ENCODE measurements at regions not wholly inside any gene's neighbourhood (a gene's known extent, or its start where the extent isn't known, plus 50 kb on each side); places are given as distances from the start of the nearest gene placed in this dataset.

- DNase-seq (ENCODE audit: low read depth, low spot score) (no peak), FAIRE-seq (no peak)
- no peaks in the 10 kb centered on the region for H3K9me1 ChIP-seq (replicated peaks; ENCODE audit: control insufficient read depth, extremely low read depth, insufficient read depth, low read length)
- POLR2A ChIA-PET, result no interaction called here
- BruUV-seq (replicated peaks), result no TSS peak
- CTCF ChIA-PET, result no interaction called here
- TF ChIP-seq FOS (IDR thresholded peaks at IDR 0.05; ENCODE audit: borderline replicate concordance, insufficient read depth, low read length) (no peak), MYC (IDR thresholded peaks at IDR 0.05; ENCODE audit: low read depth, low read length) (no peak), MAX (IDR thresholded peaks at IDR 0.05; ENCODE audit: insufficient read depth, insufficient read length) (no peak), POLR2A (IDR thresholded peaks at IDR 0.05; ENCODE audit: low read depth, low read length) (no peak), JUN (IDR thresholded peaks at IDR 0.05; ENCODE audit: borderline replicate concordance, insufficient read depth, insufficient read length, low read depth) (no peak), CTCF (IDR thresholded peaks at IDR 0.05; ENCODE audit: extremely low read depth in 1 of 2, insufficient read depth in 1 of 2, low read depth in 1 of 2, low read length in 2 of 2) (no peak), EZH2 (IDR thresholded peaks at IDR 0.05; ENCODE audit: borderline replicate concordance, low read depth, low read length, severe bottlenecking) (no peak), GATA2 (IDR thresholded peaks at IDR 0.05; ENCODE audit: insufficient read depth, insufficient read length, low read depth, low read length) (no peak), POLR2AphosphoS5 (IDR thresholded peaks at IDR 0.05; ENCODE audit: insufficient read depth, low read depth, low read length) (no peak)
- dilution Hi-C loops (cut with MboI; ENCODE audit: extremely low pct_ligation_motif_present, low sequenced_read_pairs), result no loop called here
- no peaks in the 10 kb centered on the region for H3K36me3 ChIP-seq (ENCODE audit: control insufficient read depth in 2 of 2, extremely low read depth in 1 of 2, insufficient read depth in 2 of 2, low read length in 2 of 2)
- H3K4me3 ChIP-seq (replicated peaks in 1 of 3; ENCODE audit: insufficient read depth in 1 of 3, low read depth in 1 of 3, low read length in 3 of 3), result no peak overlapping the region
- no peak overlapping the region for H2AFZ ChIP-seq (ENCODE audit: low read depth, low read length)
- intact Hi-C loops (cut with micrococcal nuclease), result no loop called here
- no peaks in the 10 kb centered on the region for H4K20me1 ChIP-seq (replicated peaks; ENCODE audit: control insufficient read depth, extremely low read depth, insufficient read depth, low read length)
- H3K9ac ChIP-seq (replicated peaks; ENCODE audit: extremely low read depth, insufficient read depth, low read length), result no peak overlapping the region
- no peak overlapping the region for H3K27ac ChIP-seq (ENCODE audit: insufficient read depth, low read depth, low read length)
- no peaks in the 10 kb centered on the region for H3K9me3 ChIP-seq (replicated peaks; ENCODE audit: control insufficient read depth, insufficient read depth, low read length)
- no peaks in the 10 kb centered on the region for H3K79me2 ChIP-seq (ENCODE audit: control insufficient read depth, insufficient read depth, low read length)
- no peaks in the 10 kb centered on the region for H3K4me1 ChIP-seq (ENCODE audit: control insufficient read depth, extremely low read depth, insufficient read depth, low read length)
- H3K4me2 ChIP-seq (ENCODE audit: insufficient read depth, low read length), result no peak overlapping the region
- H3K27me3 ChIP-seq (ENCODE audit: control insufficient read depth in 2 of 2, insufficient read depth in 2 of 2, low read length in 2 of 2), result no peaks in the 10 kb centered on the region
Measured at GRCh38 chr4:108544481-108544880, 75.9 kb upstream of the RPL34 start.

All from endothelial cell of umbilical vein (primary cell).